ENCODE measurements at regions not wholly inside any gene's neighbourhood (a gene's known extent, or its start where the extent isn't known, plus 50 kb on each side); places are given as distances from the start of the nearest gene placed in this dataset.

DNA sequence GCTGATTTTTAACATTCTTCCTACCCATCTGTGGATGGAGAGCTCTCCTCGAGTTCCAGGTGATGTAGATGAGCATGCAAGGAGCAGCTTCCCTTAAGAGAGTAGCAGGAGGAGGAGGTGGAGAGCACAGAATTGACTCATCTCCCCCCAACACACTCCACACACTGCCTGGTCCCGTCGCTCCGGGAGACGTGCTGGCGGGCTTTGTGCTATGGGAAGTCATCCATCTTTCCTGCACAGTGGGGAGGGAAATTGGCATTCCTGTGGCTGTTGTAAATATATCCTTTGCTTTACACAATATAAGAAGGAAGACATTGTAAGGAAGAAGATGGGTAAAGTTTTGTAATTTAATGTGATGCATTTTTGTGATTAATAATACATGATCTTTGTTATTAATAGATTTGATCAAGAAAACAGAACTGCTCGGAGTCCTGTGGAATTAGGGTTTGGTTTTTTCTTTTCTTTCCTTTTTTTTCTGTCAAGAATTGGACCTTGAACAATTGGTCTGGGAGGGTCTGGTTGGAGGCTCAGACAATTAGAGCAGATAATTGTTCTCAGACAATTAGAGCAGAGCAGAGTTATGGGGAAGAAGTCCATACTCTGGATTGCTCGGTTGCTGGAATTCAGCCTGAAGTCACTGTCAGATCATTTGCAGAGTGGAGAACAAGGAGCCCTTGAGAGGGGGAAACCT lies 297.8 kb downstream of the GADD45G start:
- peak; percentile 57 to 62 for DNase-seq

DNA sequence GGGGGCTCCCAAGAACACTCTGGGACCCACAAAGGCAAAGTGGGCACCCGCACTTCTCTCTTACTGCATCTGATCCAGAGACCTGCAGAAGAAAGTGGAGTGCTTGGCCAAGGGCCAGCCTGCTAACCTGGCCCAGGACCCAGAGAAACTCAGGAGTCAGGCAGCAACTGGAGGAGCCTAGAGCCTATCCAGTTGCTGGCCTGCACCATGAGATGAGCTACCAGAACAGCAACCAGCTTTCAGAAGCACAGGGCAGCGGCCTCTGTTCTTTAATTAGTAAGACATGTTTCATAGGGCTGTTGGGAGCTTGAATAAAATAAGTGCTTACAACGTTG lies 298.3 kb downstream of the GADD45G start:
- DNase-seq = no peak

GRCh38 chr9:89905606-89906338 lies 301.0 kb downstream of the GADD45G start:
- no peak for DNase-seq

DNA sequence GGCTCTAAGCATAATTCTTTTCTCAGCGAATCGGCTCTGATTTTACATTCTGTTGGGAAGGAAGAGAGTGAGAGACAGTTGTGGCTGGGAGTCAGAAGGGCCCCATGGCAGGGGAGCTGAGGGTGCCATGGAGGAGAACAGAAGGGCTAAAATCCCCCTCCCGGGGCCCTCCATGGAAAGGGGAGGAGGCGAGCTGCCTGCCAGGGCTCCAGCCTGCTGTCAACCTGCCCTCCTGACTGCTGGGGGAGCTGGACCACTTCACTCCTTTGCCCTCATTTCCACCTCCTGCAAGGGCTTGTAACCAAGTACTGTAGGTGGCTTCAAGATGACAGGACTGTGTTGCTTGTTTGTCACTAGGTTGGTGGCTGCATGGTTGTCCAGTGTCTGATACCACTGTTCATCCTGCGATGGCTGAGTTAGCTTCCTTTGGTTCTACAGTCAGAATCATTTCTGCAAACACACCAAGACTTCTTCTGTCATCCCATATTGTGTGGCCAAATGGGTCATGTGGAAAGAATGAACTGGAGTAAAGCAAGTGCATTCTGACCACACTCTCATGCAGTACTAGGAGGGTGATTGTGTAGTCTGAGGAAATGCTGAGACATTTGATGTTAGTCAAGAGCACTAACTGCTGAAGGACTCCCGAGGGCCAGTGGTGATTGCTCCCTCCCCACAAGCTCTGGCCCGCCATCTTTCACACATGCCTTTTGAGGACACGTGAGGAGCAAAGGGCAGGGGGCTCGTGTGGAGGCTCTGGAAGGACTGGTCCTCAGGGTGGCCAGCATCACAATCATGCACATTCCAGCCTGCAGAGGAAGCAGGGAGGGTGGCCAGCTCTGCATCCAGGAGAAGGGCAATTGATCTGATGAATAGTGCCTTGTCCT lies 307.2 kb downstream of the GADD45G start:
- DNase-seq = no peak

DNA sequence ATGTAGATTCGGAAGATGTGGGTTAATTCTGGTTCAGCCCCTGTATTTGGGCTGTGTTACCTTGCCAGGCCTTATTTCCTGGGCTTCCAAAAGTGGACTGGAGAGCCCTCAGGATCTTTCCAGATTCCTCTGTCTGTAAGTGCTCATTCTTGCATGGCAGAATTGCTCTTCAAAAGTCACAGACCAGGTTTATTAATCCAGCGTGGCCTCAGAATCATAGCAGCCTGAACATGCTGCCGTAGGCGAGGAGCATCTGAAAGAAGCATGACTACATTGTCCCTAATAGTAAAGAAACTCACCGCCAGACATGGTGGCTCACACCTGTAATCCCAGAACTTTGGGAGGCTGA lies 307.8 kb downstream of the GADD45G start:
- DNase-seq = no peak

GRCh38 chr9:89915187-89915586 lies 310.4 kb downstream of the GADD45G start:
- DNase-seq = no peak

- DNase-seq = no peak
Observed at GRCh38 chr9:89916001-89916597, 311.3 kb downstream of the GADD45G start.

DNA sequence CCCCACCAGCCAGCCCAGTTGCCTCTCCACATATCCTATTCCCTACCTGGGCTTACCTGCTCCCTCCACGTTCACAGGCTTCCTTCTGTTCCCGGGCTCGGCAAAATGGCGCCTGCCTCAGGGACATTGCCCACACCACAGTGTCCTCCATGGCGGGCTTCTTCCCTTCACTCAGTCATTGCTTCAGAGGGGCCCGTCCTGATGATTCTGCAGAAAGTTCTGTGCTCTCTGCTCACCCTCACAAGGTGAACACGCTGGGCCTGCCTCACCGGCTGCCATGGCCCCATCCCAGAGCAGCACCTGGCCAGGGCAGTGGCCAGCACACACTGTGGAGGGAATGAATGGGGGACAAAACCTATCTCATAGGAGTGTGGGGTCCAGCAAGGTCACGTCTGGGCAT lies 313.0 kb downstream of the GADD45G start:
- no peak for DNase-seq

DNA sequence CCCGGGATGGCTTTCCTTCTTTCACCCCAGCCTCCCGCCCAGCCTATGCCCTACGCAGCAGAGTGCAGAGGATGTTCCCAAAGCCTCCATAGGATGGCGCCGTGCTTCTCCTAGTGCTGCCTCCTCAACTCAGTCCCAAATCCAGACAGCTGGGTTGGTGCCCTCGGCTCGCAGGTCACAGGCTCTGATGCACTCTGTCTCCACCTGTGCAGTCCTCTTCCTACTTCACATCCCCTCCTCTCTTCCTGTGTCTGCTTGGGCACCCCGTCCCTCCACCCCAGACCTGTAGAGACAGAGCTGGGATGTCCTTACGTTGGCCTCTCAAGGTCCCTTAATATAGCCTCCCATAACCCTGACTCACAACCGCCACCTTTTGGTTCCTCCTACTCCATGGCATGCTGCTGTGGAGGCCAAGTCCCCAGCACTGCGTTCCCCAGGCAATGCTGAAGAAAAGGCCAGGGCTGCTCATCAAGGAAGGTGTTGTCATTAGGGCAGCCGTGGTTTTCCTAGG lies 314.4 kb downstream of the GADD45G start:
- DNase-seq = no peak

DNA sequence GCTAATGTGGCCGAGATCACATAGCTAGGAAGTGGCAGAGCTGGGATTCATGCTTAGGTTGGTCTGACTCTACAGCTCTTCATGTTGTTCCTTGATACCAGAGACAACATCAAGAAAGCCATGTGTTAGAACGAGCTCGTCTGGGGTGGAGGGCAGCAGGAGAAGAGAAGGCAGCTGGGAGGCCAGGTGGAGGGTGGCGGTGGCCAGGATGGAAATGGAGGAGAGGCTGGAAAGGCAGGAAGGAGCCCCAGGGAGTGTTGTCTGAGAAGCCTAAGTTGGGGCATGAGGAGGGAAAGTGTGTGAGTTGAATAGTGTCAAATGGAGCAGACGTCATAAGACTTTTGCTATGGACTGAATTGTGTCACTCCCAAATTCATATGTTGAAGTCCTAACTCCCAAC lies 315.3 kb downstream of the GADD45G start:
- DNase-seq = no peak

DNA sequence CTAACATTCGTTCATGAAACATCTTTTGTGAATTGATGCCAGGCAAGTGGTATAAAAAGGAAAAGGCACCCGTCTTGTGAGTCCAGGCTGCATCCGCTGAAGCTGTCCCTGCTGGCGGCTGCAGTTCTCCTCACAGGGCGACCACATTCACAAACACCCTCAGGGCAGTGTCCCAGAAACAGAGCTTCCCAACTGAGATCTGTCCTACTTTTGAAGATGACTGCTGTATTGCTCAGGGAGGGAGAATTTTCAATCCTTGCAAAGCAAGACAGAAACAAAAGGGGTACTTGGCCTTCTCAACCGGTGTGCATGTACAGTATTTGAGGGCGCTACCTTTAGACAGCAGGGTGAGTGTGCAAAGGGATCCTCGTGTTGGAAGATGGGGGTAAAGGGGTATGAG lies 316.1 kb downstream of the GADD45G start:
- no peak for DNase-seq

DNA sequence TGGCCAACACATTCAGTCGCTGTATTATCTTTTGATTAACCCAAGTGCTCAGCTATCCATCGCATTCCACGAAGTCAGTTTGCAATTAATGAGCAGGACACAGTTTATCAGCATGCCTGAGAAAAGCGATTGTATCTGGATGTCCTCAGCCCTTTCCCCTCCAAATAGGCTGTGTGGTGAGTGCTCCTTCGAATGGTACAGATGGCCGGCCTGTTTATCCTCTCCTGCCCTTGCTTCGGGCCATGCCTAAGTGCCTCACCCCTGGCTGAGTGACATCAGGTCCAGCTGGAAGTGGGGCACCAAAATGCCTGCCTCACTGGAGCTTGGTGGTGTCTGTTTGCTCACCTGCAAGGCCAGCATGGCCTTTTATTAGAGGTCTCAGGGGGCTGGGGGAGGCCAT lies 317.3 kb downstream of the GADD45G start:
- no peak for DNase-seq

DNA sequence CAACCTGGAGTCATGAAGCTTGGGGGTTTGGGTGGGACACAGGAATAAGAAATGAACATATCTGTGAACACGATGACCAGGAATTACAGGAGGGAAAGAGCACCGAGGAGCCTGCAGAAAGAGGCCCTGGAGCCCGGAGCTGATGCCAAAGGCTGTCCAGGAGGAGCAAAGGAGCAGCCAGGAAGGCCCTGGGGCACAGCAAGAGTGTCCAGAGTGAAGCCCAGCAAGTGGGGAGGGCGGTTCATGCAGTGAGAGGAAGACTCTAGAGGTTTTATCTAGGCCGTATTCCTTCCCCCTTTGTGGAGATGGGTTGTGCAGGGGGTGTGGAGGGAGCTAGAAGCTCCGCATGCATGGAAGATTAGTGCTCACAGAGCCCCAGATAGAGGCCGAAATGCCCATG lies 318.4 kb downstream of the GADD45G start:
- DNase-seq = no peak

DNA sequence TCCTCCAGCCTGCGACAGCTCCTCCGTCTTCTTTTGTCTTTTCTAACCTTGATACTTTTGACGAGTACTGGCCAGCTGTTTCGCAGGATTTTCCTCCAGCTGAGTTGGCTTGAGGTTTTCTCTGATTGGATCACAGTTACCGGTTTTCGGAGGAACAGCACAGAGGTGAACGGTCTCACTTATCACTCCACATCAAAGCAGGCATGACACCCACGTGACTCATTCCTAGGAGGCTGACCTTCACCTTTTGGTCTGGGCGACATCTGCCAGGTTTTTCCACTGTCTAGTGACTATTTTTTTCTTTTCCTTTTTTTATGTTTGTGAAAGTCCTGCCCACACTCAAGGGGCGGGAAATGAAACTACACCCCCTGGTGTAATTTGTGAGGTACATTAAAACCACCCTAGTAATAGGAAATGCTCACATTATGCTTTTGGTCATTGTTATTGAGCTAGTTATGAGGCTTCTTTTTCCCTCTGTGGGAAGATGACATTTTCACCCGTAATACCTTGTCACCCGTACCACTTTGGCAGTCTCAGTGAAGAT lies 319.2 kb downstream of the GADD45G start:
- DNase-seq = no peak

- no peak for DNase-seq
Observed at GRCh38 chr9:89924611-89925010, 319.8 kb downstream of the GADD45G start.

GRCh38 chr9:89926167-89926566 lies 321.4 kb downstream of the GADD45G start:
- DNase-seq = no peak

- DNase-seq = peak; percentile 52 to 55
Observed at GRCh38 chr9:89926691-89927220, 321.9 kb downstream of the GADD45G start.

DNA sequence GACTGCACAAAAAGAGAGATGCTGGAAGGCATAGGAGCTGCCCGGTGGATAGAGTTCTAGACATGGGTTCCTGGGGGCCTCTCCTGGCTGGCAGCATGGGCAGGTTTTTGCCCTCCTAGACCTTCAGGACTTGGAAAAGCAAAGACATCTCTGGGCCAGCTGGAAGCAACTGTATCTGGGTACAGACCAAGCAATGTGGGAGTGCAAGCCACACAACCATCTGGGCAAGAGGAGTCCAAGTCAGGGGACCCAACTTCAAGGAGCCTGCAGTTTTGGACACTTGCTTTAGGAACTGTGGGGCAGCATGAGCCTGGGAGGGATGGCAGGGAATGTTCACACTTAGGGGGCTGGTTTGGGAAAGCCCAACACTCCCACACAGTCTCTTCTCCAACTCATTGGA lies 323.3 kb downstream of the GADD45G start:
- DNase-seq = no peak

DNA sequence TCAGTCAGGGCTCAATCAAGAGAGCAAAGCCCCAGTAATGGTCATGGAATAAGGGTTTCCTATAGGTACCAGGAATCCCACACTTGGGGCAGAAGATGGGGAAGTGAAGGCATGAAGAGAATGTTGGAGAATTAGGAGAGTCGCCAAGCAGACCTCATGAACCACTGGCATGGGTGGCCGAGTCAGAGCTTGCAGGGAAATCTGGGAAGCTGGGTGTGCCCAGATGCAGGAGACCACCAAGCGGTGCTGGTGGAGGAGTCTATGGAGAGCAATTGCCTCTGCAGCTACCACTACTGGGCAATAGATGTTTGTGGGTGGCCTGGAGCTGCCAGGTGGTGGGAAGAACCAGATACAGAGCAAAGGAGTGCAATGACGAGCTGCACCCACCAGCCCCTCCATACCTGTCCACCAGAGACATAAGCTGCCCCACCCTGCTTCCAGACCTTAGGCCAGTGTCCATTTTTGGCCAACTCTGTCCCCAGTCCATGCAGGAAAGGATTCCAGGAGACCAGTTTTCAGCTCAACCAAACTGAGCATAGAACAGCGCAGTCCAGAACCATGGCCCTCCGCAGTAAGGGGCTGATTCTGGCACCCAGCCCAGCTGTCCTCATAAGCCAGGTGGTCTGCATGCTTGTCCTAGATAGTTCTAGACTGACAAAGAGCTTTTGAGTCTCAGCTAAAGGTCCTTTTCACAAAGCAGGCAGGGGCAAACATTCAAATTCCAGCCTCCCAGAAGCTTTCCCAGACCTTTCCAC lies 323.9 kb downstream of the GADD45G start:
- no peak for DNase-seq

DNA sequence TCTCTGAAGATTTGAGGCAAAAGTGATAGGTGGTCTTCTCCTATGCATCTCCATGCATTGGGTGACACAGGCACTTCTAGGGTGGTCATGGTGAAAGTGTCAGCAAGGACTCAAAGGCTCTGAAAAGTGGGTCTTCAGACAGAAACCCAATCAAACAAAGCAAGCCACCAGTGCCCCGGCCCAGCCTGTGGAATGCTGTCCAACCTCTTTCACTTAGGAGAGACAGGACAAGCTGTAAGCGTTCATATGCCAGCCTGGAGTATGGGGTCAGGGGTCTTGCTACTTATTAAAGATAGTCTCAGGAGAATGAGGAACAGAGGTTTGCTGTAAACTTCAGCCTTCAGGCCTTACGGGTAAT lies 324.5 kb downstream of the GADD45G start:
- DNase-seq = no peak
